ENCODE measurements at regions not wholly inside any gene's neighbourhood (a gene's known extent, or its start where the extent isn't known, plus 50 kb on each side); places are given as distances from the start of the nearest gene placed in this dataset.

GRCh38 chr5:126360467-126360866 lies 62.7 kb upstream of the GRAMD2B start:
- DNase-seq (ENCODE audit: low read depth in 2 of 2), result no peak

GRCh38 chr5:126363658-126364057 lies 59.6 kb upstream of the GRAMD2B start:
- DNase-seq (ENCODE audit: low read depth in 2 of 2), result no peak

GRCh38 chr5:126364206-126364902 lies 58.9 kb upstream of the GRAMD2B start:
- DNase-seq (ENCODE audit: low read depth in 2 of 2), result no peak

GRCh38 chr5:126365446-126366198 lies 57.6 kb upstream of the GRAMD2B start:
- no peak for DNase-seq (ENCODE audit: low read depth in 2 of 2)

GRCh38 chr5:126366199-126366560 lies 57.0 kb upstream of the GRAMD2B start:
- DNase-seq (ENCODE audit: low read depth in 2 of 2), result no peak

- DNase-seq (ENCODE audit: low read depth in 2 of 2), result no peak
Observed at GRCh38 chr5:126368239-126368812, 54.9 kb upstream of the GRAMD2B start.

- DNase-seq (ENCODE audit: low read depth in 2 of 2), result no peak
Observed at GRCh38 chr5:126369083-126369482, 54.1 kb upstream of the GRAMD2B start.

- DNase-seq (ENCODE audit: low read depth in 2 of 2), result no peak
Observed at GRCh38 chr5:126369995-126370731, 53.0 kb upstream of the GRAMD2B start.

GRCh38 chr5:126370796-126371718 lies 52.2 kb upstream of the GRAMD2B start:
- no peak for DNase-seq (ENCODE audit: low read depth in 2 of 2)

GRCh38 chr5:126373375-126374108 lies 49.7 kb upstream of the GRAMD2B start:
- DNase-seq (ENCODE audit: low read depth in 2 of 2), result no peak

Data from activated CD4-positive, alpha-beta T cell treated with anti-CD3 and anti-CD28 coated beads for 24 hours (primary cell).